Smooth muscle cell (in vitro differentiated cells): ENCODE measurements at regions not wholly inside any gene's neighbourhood (a gene's known extent, or its start where the extent isn't known, plus 50 kb on each side); places are given as distances from the start of the nearest gene placed in this dataset.

Experiments
- DNase-seq: peaks from one replicate; lab custom pipeline; 2025; ENCODE audit not compliant: unreplicated experiment; lab: John Stamatoyannopoulos, UW
- H2AFZ ChIP-seq: fragments of 200-600 bp; sonication (generic); 2 replicates; pipeline ENCODE4 v1.6.0; 2016; ENCODE audit warnings: antibody characterized with exemption, low read depth, mild to moderate bottlenecking
- H3F3A ChIP-seq: fragments of 200-600 bp; sonication (generic); 2 replicates; pipeline ENCODE4 v1.6.0; 2017; ENCODE audit warnings: antibody characterized with exemption, low read depth
- H3K27ac ChIP-seq: fragments of 200-600 bp; sonication (generic); 2 replicates; pipeline ENCODE4 v1.5.1; 2016; ENCODE audit warnings: low read depth, mild to moderate bottlenecking
- H3K27me3 ChIP-seq: fragments of 200-600 bp; sonication (generic); 2 replicates; pipeline ENCODE4 v1.6.1; 2016; ENCODE audit warnings: low read depth, mild to moderate bottlenecking
- H3K36me3 ChIP-seq: fragments of 200-600 bp; sonication (generic); 2 replicates; pipeline ENCODE4 v1.5.1; 2016; ENCODE audit warnings: low read depth
- H3K4me1 ChIP-seq: fragments of 200-600 bp; sonication (generic); 2 replicates; pipeline ENCODE4 v1.5.1; 2016; ENCODE audit warnings: low read depth
- H3K4me2 ChIP-seq: fragments of 200-600 bp; sonication (generic); 2 replicates; pipeline ENCODE4 v1.6.0; 2016; ENCODE audit warnings: mild to moderate bottlenecking
- H3K4me3 ChIP-seq: fragments of 200-600 bp; sonication (generic); 2 replicates; pipeline ENCODE4 v1.5.1; 2016; ENCODE audit warnings: mild to moderate bottlenecking
- H3K79me2 ChIP-seq: fragments of 200-600 bp; sonication (generic); 2 replicates; pipeline ENCODE4 v1.6.0; 2016; ENCODE audit warnings: low read depth, mild to moderate bottlenecking
- H3K9ac ChIP-seq: fragments of 200-600 bp; sonication (generic); 2 replicates; pipeline ENCODE4 v1.6.0; 2016; ENCODE audit warnings: low read depth
- H3K9me3 ChIP-seq: fragments of 200-600 bp; sonication (generic); replicated peaks from 2 replicates; pipeline ENCODE4 v1.5.1; 2016; ENCODE audit warnings: low read depth
- H4K20me1 ChIP-seq: fragments of 200-600 bp; sonication (generic); 2 replicates; pipeline ENCODE4 v1.6.0; 2016; ENCODE audit warnings: low read depth
- WGBS: methylation state at CpG from one replicate; pipeline ENCODE4 v1.1.7; 2016; ENCODE audit warnings: low lambda C conversion rate; 5-methylcytosine and 5-hydroxymethylcytosine counted together
- TF ChIP-seq, protein P1 (sequence below): fragments of 200-600 bp; sonication (generic); IDR thresholded peaks from 2 replicates; pipeline ENCODE4 v1.5.1; 2017; ENCODE audit warnings: borderline replicate concordance, mild to moderate bottlenecking, antibody characterized with exemption; ENCODE audit not compliant: insufficient read depth, poor library complexity, severe bottlenecking

- no peaks in the 10 kb centered on the region for H3K79me2 ChIP-seq
- H3K9ac ChIP-seq, result no peak overlapping the region
- H3K27ac ChIP-seq, result no peak overlapping the region
- H3K27me3 ChIP-seq, result no peaks in the 10 kb centered on the region
- peak overlapping the region; percentile 58 for H2AFZ ChIP-seq
- peaks cover 10% of the 10 kb centered on the region for H3K4me1 ChIP-seq
- H3K4me2 ChIP-seq, result no peak overlapping the region
- WGBS, result 49% methylated on average over 2 of the region's 2 CpGs
- H3K36me3 ChIP-seq, result no peaks in the 10 kb centered on the region
- H3K4me3 ChIP-seq, result no peak overlapping the region
- TF ChIP-seq, protein P1, sequence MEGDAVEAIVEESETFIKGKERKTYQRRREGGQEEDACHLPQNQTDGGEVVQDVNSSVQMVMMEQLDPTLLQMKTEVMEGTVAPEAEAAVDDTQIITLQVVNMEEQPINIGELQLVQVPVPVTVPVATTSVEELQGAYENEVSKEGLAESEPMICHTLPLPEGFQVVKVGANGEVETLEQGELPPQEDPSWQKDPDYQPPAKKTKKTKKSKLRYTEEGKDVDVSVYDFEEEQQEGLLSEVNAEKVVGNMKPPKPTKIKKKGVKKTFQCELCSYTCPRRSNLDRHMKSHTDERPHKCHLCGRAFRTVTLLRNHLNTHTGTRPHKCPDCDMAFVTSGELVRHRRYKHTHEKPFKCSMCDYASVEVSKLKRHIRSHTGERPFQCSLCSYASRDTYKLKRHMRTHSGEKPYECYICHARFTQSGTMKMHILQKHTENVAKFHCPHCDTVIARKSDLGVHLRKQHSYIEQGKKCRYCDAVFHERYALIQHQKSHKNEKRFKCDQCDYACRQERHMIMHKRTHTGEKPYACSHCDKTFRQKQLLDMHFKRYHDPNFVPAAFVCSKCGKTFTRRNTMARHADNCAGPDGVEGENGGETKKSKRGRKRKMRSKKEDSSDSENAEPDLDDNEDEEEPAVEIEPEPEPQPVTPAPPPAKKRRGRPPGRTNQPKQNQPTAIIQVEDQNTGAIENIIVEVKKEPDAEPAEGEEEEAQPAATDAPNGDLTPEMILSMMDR, result no peak
- H3K9me3 ChIP-seq, result no peaks in the 10 kb centered on the region
- DNase-seq, result no peak
- no peaks in the 10 kb centered on the region for H4K20me1 ChIP-seq
- no peaks in the 10 kb centered on the region for H3F3A ChIP-seq
These were observed 983.6 kb downstream of the RPA4 start for GRCh38 chrX:97867266-97867665.

DNA sequence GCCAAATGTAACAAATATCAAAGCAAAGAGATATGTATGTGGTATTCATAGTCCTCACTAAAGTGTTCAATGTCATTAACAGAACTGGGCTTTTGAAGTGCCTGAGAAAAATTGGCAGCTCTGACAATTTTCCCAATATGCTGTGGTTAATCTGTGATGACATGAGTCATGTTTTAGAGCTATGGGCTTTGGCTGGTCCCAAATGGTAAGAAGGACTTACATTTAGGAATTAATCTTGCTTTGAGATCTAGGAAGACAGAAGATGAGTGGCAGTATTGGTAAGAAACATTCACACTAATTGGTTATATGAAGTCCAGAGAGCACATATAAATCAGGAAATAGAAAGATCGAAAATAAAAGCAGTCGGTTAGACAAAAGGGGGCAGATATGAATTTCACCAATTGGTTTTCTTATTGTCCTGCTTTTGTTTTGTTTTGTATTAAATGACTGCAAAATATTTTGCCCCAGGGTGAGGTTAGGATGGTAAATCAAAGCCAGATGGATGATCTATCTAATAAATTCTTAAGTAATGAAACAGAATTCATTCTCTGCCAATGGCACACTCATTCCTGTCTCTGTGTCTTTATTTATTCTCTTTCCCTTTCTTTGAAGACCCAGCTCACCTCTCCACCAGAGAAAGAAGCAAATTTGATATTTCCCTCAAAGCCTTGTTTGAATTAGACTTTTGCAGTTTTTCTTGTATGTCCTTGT lies 993.1 kb downstream of the RPA4 start:
- Histone ChIP-seq H4K20me1 (no peaks in the 10 kb centered on the region), H3K4me3 (no peak overlapping the region), H3K9me3 (no peaks in the 10 kb centered on the region), H3K79me2 (no peaks in the 10 kb centered on the region), H2AFZ (no peak overlapping the region), H3F3A (no peaks in the 10 kb centered on the region), H3K4me1 (no peaks in the 10 kb centered on the region), H3K36me3 (no peaks in the 10 kb centered on the region), H3K27ac (no peak overlapping the region), H3K27me3 (no peaks in the 10 kb centered on the region), H3K9ac (no peak overlapping the region), H3K4me2 (no peak overlapping the region)
- TF ChIP-seq, protein P1, result no peak
- no peak for DNase-seq
- 93% methylated on average over 2 of the region's 2 CpGs for WGBS

- Histone ChIP-seq H3K36me3 (no peaks in the 10 kb centered on the region), H3K9me3 (no peaks in the 10 kb centered on the region), H3K9ac (no peak overlapping the region), H2AFZ (no peak overlapping the region), H3K79me2 (no peaks in the 10 kb centered on the region), H3K4me2 (no peak overlapping the region), H3K27ac (no peak overlapping the region), H4K20me1 (no peaks in the 10 kb centered on the region), H3K27me3 (no peaks in the 10 kb centered on the region), H3F3A (no peaks in the 10 kb centered on the region), H3K4me3 (no peak overlapping the region), H3K4me1 (no peaks in the 10 kb centered on the region)
- no peak for DNase-seq
- WGBS, result 70% methylated on average over 3 of the region's 3 CpGs
- TF ChIP-seq, protein P1, result no peak
These were observed 998.6 kb downstream of the RPA4 start for GRCh38 chrX:97882306-97882705.

DNA sequence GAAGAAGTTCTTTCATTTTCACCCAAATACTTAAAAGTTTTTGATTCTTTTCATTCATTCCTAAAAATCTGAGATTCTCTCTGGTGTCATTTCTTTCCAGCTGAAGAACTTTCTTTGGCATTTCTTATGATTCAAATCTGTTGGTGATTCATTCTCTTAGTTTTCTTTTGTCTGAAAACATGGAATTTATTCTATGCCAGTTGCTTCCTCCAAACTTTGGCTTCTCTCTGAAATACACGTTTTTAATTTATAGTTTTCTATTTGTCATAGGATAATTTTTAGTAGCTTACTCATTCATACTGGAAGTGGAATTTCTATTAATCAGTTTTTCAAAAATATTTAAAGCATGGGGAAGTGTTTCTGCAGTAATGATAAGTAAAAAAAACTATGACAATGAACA lies 1012.0 kb downstream of the RPA4 start:
- Histone ChIP-seq H3K79me2 (no peaks in the 10 kb centered on the region), H3F3A (no peaks in the 10 kb centered on the region), H3K27ac (peak overlapping the region; percentile 1), H3K4me1 (peaks cover 16% of the 10 kb centered on the region), H3K27me3 (no peaks in the 10 kb centered on the region), H3K9me3 (no peaks in the 10 kb centered on the region), H3K4me2 (peak overlapping the region; percentile 12), H2AFZ (peak overlapping the region; percentile 17), H4K20me1 (no peaks in the 10 kb centered on the region), H3K36me3 (no peaks in the 10 kb centered on the region), H3K4me3 (no peak overlapping the region), H3K9ac (no peak overlapping the region)
- 29% methylated on average over 1 of the region's 1 CpG for WGBS
- TF ChIP-seq, protein P1, result no peak
- no peak for DNase-seq
